Suppressor macrophage treated with lipopolysaccharide for 1 hour (primary cell): ENCODE measurements at regions not wholly inside any gene's neighbourhood (a gene's known extent, or its start where the extent isn't known, plus 50 kb on each side); places are given as distances from the start of the nearest gene placed in this dataset.

Source experiments
- DNase-seq, 3 donors: peaks; one replicate each; pipeline ENCODE4 v3.0.0-alpha.2; 2020 to 2022

- DNase-seq = no peak
Measured at GRCh38 chr5:124663101-124663506, 83.3 kb downstream of the ZNF608 start.

- no peak for DNase-seq
Measured at GRCh38 chr5:124662181-124662781, 84.2 kb downstream of the ZNF608 start.

DNA sequence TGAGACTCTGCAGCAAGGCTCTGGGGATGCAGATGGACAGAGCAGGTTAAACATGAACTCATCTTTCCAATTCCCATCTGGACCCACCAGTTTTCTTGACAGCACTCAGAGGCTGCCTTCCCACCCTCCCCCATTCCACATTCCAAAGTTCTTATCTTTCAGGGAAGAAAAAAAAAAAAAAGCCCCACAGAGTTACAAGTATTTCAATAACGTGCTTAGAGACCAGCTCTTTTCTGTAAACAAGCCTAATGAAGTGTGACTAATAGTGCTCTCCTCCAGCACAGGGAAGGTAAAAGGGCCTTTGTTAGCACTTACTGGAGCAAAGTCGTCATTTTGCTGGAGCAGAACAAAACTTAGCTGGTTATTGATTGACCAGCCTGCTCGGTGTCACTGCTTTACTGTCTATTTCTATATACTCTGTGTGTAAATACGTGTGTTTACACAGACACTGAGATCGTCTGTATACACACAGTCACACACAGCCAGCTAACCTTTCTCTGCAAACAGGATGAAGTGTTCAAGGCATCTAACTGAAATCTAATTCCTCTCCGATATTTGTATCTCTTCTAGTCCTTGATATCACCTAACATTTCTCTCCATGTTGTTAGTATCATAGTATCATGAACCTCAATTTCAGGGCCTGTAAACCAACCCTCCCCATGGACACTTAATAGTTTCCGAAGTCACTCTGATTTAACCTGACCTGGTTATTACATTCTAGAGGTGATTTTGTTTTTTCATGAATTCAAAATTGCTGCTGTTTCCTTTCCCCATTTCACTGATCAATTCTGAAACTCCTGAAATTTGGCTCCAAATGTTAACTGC lies 84.9 kb downstream of the ZNF608 start:
- no peak for DNase-seq

DNA sequence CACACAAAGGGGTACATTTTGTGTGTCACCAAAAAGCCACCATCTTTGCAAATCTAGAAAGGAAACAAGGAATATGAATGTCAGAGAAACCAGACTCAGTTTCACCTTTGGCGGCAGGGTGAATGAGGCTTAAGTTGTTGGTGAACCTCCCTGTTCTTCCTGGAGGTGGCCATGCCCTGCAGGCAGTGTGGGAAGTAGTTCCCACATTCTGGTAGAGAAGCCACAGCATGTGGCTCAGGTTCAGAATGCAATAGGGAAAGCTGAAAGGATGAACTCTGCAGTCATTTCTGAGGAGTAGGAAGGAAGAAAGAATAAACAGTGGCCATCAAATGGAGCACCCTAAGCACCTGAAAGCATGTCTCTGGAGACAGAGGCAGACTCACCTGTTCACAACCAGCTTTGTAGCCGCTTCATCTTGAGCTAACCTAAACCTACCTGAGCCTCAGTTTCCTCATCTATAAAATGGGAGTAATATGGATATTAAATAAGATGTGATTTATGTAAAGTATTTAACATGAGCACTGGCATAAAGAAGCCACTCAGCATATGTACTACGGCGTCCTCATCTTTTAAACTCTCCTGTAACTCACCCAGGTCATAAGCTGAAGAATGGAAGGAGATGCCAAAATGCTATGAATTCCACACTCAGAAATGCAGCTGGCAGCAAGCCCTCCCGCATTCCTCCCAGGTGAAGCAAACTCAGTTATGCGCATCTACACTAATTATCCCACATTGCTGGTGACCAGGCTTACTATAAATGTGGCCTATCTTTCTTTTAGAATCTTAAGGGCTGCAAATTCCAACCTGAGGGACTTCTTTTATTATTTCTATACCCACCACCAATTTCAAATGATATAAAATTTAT lies 86.0 kb downstream of the ZNF608 start:
- no peak for DNase-seq

DNA sequence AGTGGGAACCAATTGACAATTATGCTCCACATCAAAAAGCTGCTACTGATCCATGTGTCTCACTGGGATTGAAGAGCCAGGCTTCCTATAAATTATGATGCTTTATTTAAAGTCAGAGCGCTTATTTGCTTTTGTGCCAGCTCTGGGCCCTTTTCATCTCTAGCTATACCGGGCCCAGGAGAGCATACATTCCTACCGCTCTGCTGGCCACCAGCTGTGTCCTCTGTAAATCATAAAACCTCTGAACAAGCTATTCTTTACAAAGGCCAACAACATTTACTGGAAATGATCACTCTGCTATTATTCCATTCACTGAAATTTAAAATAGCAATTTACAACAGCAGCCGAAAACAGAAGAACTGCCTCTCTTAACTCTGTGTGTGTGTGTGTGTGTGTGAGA lies 86.6 kb downstream of the ZNF608 start:
- DNase-seq = no peak

GRCh38 chr5:124658867-124659557 lies 87.4 kb downstream of the ZNF608 start:
- DNase-seq = peak; percentile 66 to 79 (median 74)

DNA sequence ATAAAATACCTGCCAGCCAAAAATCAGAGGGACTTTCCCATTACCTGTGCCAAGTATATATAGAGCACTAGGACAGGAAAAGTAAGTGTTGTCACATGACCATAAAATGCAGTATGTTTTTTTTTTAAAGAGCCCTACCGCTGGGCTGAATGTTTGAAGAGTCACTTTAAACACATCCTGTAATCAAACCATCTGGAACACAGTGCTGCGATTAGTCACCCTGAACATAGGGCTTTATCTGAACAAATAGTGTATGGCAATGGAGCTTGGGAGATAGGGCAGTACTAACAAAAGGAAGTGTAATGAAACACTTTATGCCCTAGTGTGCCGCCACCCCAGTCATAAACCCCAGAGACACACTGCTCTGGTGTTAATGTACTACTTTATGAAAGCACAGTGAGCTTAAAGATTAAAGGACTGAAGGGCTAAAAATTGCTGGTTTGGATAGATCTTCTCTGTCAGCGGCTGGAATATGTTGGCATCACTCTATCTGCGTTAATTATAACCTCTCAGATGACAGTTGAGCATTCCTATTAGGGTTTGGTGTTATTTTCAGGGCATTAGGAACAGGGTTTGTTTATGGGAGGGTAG lies 90.4 kb downstream of the ZNF608 start:
- DNase-seq = peak in 1 of 3 donors; percentile 34

DNA sequence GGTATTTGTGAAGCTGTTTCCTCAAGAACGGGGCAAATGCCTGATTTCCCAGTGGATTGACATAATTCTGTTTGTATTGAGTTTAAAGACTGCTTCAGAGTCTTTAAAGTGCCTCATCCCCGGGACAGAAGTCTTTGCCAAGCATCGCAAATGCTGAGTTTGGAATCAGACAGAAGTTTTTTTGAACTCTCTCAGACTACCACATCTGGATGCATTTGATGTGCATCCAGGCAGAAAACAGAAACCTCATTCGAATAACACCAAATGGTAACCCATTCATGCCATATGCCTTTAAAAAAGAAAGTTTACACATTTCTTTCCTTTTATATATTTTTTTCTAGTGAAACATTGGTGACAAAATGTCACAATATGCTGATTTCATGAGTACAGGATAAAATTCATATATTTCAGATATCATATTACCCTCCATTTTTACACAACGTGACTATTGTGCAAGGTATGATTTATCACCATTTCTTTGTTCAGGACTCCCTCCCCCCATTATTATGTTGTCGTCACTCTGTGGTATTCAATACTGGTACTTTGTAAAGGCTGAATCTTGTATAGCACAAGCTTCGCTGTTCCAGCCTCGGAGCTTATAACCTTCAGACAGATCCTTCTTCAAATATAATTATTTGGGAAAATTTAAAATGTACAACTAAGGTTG lies 91.1 kb downstream of the ZNF608 start:
- DNase-seq = no peak

DNA sequence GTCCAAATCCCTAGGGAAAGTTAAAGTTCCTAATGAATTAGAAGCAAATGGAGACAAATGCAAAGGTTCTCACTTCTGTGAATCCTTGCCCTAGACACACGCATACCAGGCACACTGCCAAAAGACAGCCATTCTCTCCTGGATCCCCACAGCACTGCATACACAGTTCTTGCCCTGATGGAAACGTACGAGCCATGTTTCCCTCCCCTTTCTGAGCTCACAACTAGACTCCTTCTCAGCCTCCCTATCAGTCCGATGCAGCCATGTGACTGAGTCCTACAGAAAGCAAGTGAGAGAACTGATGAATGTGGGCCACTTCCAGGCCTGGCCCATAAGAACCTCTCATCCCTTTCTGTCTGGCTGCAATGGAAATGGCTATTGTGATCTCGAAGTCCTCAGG lies 92.0 kb downstream of the ZNF608 start:
- no peak for DNase-seq

DNA sequence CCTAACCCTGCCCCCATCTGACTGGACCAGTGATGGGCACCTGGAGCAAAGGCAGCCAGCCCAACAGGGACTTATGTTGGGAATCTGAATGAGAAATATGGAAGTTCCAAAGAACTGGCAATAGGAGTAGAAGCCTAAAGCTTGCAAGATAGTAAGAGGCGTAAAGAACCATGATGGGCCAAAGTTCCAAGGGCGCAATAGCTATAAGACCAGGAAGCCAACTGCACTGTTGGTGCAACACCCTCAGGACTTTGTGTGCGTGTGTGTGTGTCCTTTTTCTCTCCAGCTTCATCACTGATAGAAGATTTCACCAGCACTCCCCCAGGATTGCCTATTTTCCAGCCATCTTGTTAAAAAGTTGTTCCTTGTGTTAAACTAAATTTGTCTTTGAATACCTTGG lies 92.8 kb downstream of the ZNF608 start:
- DNase-seq = no peak

DNA sequence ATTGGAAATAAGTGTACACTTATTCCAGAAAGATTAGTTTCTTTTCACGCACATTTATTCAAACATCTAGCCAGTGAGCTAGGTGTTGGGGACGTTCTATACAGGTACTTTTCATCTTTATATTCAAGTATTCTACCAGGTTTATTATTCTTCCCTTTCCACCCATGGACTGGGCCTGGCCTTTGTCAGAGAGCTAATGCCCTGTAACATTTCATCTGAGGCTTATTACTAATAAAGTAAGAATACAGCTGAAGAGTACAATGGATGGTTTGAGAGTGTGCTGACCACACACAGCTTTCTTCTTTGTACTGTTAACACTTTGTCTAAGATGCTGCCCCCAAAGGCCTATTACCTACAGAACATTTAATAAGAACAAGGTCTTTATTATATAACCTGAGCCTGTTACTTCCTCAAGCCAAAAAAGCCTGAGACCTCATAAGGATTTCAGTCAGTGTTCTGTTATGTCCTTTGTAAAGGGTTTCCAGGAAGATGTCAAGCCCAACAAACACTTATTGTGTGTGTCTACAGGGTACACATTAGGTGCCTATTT lies 93.5 kb downstream of the ZNF608 start:
- DNase-seq = no peak

DNA sequence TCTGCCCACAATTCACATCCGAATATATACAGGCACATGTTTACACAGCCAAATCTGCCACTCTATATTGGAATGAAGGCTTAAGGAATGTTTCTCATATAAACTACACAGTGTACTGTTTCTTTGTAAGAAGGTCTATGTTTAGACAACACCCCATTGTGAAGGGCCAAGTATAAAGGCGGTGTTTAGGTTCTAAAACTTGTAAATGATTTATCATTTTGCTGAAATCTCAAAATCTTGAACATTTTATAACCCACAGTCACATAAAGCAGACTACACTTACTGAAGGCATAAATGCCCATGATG lies 94.0 kb downstream of the ZNF608 start:
- no peak for DNase-seq

DNA sequence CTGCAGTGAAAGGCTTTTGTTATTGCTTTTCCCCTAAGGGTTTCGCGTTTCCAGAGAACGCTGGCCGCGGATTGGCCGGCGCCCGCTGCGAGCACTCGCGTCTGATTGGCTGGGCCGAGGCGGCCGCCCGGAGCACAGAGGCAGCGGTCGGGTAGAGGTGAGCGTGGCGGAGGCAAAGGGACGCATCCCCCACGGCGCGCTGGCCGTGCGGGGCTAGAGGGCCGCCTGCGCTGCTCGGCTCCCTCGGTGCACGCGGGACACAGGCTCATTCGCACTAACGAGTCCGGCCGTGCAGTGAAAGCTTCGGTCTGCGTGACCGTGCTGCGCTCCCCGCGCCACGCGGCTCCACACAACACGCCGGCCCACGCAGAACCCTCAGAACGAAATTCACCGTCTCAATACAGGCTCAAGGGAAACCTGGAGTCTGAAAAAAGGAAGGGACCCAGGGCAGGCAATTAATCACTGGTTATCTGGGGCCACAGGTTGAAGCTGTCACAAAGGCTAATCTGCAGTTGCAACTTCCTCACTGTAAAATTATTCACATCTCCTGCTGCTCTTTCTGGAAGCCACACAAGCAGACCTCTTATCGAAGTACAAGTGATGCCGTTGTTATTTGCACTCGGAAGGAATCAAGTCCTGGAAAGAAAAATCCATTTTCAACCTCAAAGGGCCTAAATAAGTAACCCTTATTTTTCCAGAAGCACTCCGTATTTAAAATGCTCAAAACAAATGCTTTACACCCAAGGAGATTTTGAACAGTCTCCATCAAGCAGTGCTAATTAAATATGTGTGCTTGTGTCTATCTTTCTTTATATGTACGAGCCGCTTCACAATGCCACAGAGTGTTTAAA lies 94.6 kb downstream of the ZNF608 start:
- DNase-seq = peak; percentile 39 to 66 (median 53)

DNA sequence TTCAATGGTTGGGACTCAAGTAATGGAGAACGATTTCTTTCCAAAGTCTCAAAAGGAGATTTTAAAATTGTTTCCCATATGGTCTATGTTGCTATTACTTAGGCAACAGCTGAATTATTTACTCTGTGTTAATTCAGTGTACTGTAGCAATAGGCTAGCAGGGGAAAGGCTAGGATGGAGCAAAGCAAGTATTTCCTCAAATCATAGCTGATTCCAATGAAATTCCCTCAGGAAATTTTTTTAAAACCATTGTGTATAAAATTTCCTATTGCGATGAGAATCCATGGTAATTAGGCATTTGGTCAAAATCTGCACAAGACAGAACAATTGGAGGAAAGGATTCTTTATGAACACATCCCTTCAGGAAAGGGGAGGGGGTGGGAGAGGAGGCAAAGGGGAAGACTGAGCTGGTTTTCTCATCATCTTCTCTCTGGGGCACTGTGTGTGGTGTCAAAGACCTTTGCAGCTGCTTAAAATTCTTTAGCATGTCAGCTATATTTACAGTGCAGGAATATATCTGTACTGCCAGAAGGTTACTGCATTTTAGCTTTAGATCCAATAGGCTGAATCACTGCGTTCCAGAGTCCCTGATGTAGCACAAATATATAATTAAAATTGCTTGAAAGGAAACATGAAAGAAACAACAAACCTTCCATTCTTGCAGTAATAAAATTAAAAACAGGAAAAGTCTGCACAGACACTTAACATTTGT lies 95.3 kb downstream of the ZNF608 start:
- no peak for DNase-seq

DNA sequence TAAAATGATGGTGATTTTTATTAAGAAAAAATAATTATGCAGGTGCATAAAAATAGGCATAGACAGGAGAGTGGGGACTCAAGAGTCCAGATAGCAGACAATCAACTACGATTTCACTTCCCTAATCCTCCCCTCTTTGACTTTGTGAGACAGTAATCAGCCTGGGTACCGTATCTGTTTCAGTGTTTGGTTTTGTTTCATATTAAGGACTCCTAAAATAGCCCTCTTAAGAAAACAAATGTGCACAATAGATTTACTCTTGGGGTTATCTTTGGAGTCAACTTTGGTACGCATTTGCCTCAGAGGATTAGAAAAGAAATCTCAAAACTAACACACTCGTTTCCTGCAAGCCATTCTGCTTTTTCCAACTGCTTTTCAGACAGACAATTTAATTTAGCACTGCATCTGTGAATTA lies 96.3 kb downstream of the ZNF608 start:
- peak in 1 of 3 donors; percentile 20 for DNase-seq

- DNase-seq = peak; percentile 90 to 96 (median 95)
Measured at GRCh38 chr5:124649491-124650146, 96.8 kb downstream of the ZNF608 start.

DNA sequence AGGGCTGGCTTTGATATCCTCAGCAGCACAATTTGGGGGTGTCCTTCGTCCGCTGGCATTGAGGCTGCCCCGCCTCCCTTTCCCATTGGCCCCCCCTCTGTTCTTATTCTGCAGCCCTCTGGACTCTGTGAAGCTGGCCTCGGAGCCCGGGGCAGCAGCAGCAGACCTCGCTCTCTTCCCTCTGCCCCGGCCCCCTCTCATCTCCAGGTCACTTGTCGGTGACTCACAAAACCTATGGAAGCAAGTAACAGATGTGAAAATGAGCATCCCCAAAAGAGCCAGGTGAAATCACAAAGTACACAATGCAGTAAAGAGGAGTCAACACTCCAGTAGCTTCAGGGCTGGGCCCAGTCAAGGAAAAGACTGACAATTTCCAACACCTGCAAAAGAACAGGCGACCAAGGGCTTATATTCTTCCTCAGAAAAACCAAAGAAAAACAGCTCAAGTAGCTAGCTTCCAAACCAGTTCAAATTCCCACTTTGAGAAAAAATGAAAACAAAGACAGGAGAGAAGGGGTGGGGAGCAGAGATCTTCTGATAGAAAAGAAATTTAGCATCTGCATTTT lies 97.5 kb downstream of the ZNF608 start:
- no peak for DNase-seq

GRCh38 chr5:124647352-124647751 lies 99.1 kb downstream of the ZNF608 start:
- DNase-seq = no peak

GRCh38 chr5:124645396-124645795 lies 101.0 kb downstream of the ZNF608 start:
- DNase-seq = no peak
